ENCODE measurements at regions not wholly inside any gene's neighbourhood (a gene's known extent, or its start where the extent isn't known, plus 50 kb on each side); places are given as distances from the start of the nearest gene placed in this dataset.

DNA sequence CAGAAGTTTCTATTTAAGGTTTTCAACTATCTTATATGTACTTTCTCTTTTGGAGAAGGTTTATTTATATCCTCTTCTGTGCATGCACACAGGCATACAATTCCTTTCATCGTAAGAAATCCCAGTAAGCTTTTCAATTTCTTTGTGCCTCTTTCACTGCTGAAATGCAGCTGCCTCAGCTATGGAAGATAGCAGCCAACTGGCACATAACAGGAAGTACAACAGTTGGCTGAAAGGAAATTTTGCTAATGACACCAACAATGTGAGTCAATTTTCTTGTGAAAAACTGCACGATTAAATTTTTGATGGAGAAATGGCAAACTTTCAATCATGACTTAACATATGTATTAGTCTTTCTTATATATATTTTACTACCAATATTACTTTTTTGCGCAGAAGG lies 74.5 kb upstream of the PAQR3 start:
- no peaks in the 10 kb centered on the region for H3K9me3 ChIP-seq (ENCODE audit: low read length)
- H4K20me1 ChIP-seq (ENCODE audit: low read length): no peaks in the 10 kb centered on the region
- no peaks in the 10 kb centered on the region for H3F3A ChIP-seq (ENCODE audit: low read length, unreplicated experiment)
- no peaks in the 10 kb centered on the region for H3K36me3 ChIP-seq (ENCODE audit: low read depth, low read length)
- ATAC-seq (no peak), DNase-seq (no peak)
- no TSS peak for BruUV-seq (replicated peaks)
- H3K4me2 ChIP-seq (ENCODE audit: low read length): no peak overlapping the region
- no peak overlapping the region for H3K27ac ChIP-seq (ENCODE audit: low read length)
- intact Hi-C loops (cut with micrococcal nuclease): no loop called here
- H3K9ac ChIP-seq (ENCODE audit: low read length): no peak overlapping the region
- no peaks in the 10 kb centered on the region for H3K4me1 ChIP-seq (ENCODE audit: insufficient read depth, low read length)
- CTCF ChIA-PET: no interaction called here
- POLR2A ChIA-PET (ENCODE audit: unreplicated experiment): no interaction called here
- H3K4me3 ChIP-seq (ENCODE audit: low read length): no peak overlapping the region
- no peaks in the 10 kb centered on the region for H3K27me3 ChIP-seq (ENCODE audit: low read length)
- no peaks in the 10 kb centered on the region for H3K9me2 ChIP-seq (replicated peaks; ENCODE audit: low read length)
- TF ChIP-seq EZH2phosphoT487 (IDR thresholded peaks at IDR 0.05; ENCODE audit: borderline replicate concordance, low read length): no peak
- no peak for TF ChIP-seq EZH2 (IDR thresholded peaks at IDR 0.05; ENCODE audit: low read length, unreplicated experiment)
- no peak for TF ChIP-seq CTCF (conservative IDR thresholded peaks at IDR 0.05; ENCODE audit: low read depth, low read length)
- no peaks in the 10 kb centered on the region for H3K79me2 ChIP-seq (ENCODE audit: low read length)
- no peak overlapping the region for H2AFZ ChIP-seq (ENCODE audit: low read length)

GRCh38 chr4:78990938-78991810 lies 51.9 kb upstream of the PAQR3 start:
- Histone ChIP-seq H3K9me3 (ENCODE audit: low read length) (no peaks in the 10 kb centered on the region), H3K4me3 (ENCODE audit: low read length) (no peak overlapping the region), H3K27ac (ENCODE audit: low read length) (no peak overlapping the region), H3K36me3 (ENCODE audit: low read depth, low read length) (no peaks in the 10 kb centered on the region), H2AFZ (ENCODE audit: low read length) (no peak overlapping the region), H3K4me1 (ENCODE audit: insufficient read depth, low read length) (no peaks in the 10 kb centered on the region), H3K9me2 (replicated peaks; ENCODE audit: low read length) (no peaks in the 10 kb centered on the region), H3F3A (ENCODE audit: low read length, unreplicated experiment) (no peaks in the 10 kb centered on the region), H3K9ac (ENCODE audit: low read length) (no peak overlapping the region), H4K20me1 (ENCODE audit: low read length) (no peaks in the 10 kb centered on the region), H3K4me2 (ENCODE audit: low read length) (no peak overlapping the region), H3K27me3 (ENCODE audit: low read length) (peaks cover 3% of the 10 kb centered on the region; the same call in 1 of the 2 replicates), H3K79me2 (ENCODE audit: low read length) (no peaks in the 10 kb centered on the region)
- intact Hi-C loops (cut with micrococcal nuclease): no loop called here
- TF ChIP-seq CTCF (conservative IDR thresholded peaks at IDR 0.05; ENCODE audit: low read depth, low read length) (no peak), EZH2phosphoT487 (IDR thresholded peaks at IDR 0.05; ENCODE audit: borderline replicate concordance, low read length) (no peak), EZH2 (IDR thresholded peaks at IDR 0.05; ENCODE audit: low read length, unreplicated experiment) (no peak)
- DNase-seq (no peak), ATAC-seq (no peak)
- ChIA-PET POLR2A (ENCODE audit: unreplicated experiment) (no interaction called here), CTCF (no interaction called here)
- no TSS peak for BruUV-seq (replicated peaks)

DNA sequence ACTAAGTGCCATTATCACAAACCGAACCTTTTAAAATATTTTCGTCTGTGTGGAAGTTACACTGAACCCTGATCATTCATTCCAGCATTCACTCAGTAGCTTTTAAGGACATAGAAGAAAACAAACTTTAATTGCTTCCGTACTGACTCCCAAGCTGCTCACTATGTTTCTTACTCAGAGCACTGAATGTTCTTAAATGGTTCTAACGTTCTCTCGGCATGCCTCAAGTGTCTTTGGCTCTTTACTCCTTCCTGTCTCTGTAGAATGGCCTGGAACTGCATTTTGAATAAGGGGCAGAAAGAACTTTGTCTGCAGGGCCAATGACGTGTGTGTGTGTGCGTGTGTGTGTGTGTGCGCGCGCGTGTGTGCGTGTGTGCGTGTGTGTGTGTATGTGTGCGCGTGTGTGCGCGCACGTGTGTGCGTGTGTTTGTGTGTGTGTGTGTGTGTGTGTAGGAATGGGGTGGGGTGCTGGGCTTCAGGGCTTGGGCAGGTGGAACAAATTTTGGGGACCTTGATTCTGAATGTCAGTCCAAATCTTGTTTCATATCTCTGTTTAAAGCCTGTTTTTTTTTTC lies 50.5 kb upstream of the PAQR3 start:
- no TSS peak for BruUV-seq (replicated peaks)
- ATAC-seq (no peak), DNase-seq (no peak)
- H3K4me1 ChIP-seq (ENCODE audit: insufficient read depth, low read length): no peaks in the 10 kb centered on the region
- H3K79me2 ChIP-seq (ENCODE audit: low read length): no peaks in the 10 kb centered on the region
- H3K9ac ChIP-seq (ENCODE audit: low read length): no peak overlapping the region
- H3K36me3 ChIP-seq (ENCODE audit: low read depth, low read length): no peaks in the 10 kb centered on the region
- H2AFZ ChIP-seq (ENCODE audit: low read length): no peak overlapping the region
- H3K9me2 ChIP-seq (replicated peaks; ENCODE audit: low read length): no peaks in the 10 kb centered on the region
- POLR2A ChIA-PET (ENCODE audit: unreplicated experiment): interaction anchor here (0.6 kb wide), 1 partner anchor 181 kb away, joined by 3 read pairs; no protein-coding TSS in a partner anchor
- peaks cover 3% of the 10 kb centered on the region; the same call in 1 of the 2 replicates for H3K27me3 ChIP-seq (ENCODE audit: low read length)
- no peak overlapping the region for H3K4me3 ChIP-seq (ENCODE audit: low read length)
- no peak overlapping the region for H3K27ac ChIP-seq (ENCODE audit: low read length)
- H4K20me1 ChIP-seq (ENCODE audit: low read length): no peaks in the 10 kb centered on the region
- no peaks in the 10 kb centered on the region for H3K9me3 ChIP-seq (ENCODE audit: low read length)
- CTCF ChIA-PET: no interaction called here
- no peak overlapping the region for H3K4me2 ChIP-seq (ENCODE audit: low read length)
- no peak for TF ChIP-seq CTCF (conservative IDR thresholded peaks at IDR 0.05; ENCODE audit: low read depth, low read length)
- TF ChIP-seq EZH2phosphoT487 (IDR thresholded peaks at IDR 0.05; ENCODE audit: borderline replicate concordance, low read length): no peak
- no peak for TF ChIP-seq EZH2 (IDR thresholded peaks at IDR 0.05; ENCODE audit: low read length, unreplicated experiment)
- no peaks in the 10 kb centered on the region for H3F3A ChIP-seq (ENCODE audit: low read length, unreplicated experiment)
- intact Hi-C loops (cut with micrococcal nuclease): no loop called here

Data from PC-3 (cell line).